ENCODE measurements at regions not wholly inside any gene's neighbourhood (a gene's known extent, or its start where the extent isn't known, plus 50 kb on each side); places are given as distances from the start of the nearest gene placed in this dataset.

DNA sequence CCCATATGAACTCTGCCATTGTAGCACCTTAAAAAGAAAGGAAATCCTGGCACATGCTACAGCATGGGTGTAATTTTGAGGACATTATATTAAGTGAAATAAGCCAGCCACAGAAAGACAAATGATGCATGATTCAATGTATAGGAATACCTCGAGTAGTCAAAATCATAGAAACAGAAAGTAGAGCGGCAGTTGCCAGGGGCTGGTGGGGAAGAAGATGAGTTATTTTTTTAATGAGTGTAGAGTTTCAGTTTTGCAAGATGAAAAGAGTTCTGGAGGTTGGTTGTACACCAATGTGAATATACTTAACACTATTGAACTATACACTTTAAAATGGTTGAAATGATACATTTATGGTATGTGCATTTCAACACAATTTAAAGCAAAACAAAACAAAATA lies 133.0 kb downstream of the ZDHHC21 start:
- no peak for DNase-seq (ENCODE audit: low spot score)
- FAIRE-seq: no peak

DNA sequence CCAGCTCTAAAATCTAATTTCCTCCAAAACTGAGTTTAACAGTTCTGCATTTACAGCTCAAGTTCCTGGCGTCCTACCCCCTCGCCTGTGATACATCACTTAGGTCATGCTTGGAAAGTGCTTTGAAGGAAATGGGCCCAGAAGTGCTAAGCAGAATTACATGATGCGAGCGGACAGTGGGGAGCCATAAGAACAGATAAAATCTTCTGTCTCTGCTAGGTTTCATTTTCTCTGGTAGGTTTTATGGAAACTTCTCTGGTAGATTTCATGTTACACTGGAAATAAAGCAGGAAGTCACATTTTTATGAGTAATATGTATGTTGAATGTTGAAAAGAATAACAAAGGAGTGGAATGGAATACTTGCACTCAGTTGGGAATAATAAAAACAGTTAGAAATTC lies 138.3 kb downstream of the ZDHHC21 start:
- no peak for DNase-seq (ENCODE audit: low spot score)
- FAIRE-seq: no peak

GRCh38 chr9:14547245-14548060 lies 145.8 kb downstream of the ZDHHC21 start:
- FAIRE-seq (no peak), DNase-seq (ENCODE audit: low spot score) (no peak)

- FAIRE-seq: no peak
- no peak for DNase-seq (ENCODE audit: low spot score)
Measured at GRCh38 chr9:14546693-14547092, 146.5 kb downstream of the ZDHHC21 start.

DNA sequence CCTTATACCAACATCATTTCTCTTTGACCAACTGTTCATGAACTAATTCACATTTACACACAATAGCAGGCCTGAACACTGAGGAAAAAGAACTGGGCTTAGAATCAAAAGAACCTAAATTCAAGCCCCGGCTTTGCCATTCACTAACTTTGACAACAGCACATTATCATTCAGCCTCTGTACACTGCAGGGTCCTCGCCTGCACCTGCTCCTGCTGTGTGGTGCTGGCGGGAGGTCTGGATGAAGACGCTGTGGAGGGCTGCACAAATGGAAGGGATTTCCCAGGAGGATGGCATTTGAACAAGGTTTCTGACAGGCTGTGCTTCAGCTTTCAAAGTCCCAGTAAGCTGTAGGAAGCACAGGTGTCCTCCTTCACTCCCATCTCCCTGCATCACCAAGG lies 151.2 kb downstream of the ZDHHC21 start:
- no peak for DNase-seq (ENCODE audit: low spot score)
- no peak for FAIRE-seq

- DNase-seq (ENCODE audit: low spot score) (no peak), FAIRE-seq (no peak)
Measured at GRCh38 chr9:14538526-14538925, 154.7 kb downstream of the ZDHHC21 start.

DNA sequence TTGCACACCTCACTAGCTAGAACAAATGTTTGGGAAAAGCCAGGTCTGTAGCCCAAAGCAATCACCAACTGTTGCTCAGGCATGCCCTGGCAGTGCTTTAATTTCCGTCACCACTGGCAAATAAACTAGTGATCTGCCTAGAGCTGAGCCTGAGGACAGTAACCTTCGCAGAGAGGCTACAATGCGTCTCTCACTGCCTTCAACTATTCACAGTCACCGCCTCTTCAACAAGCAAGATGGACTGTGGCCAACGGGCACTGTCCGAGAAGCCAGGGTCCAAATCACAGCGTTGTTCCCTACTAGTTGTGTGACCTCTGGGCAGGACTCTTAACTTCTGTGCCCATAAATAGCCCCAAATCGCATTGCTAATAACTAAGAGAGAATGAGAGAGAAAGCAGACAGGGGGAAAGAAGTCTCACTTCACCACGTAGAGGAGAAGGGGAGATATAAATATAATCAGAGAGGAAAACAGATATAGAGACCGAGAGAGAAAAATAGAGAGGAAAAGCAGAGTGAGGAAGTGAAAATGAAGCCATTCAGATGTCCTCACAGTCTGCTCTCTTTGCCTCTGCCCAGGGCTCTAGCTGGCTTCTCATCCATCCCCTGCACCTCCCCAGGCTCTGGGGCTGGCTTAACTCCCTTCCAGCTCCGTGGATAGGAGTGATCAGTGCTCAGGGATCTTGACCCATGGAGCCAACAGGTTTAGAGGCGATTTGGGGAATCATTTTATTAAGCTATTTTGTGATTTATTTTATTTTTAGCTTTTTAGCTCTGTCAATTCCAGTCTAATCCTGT lies 157.9 kb downstream of the ZDHHC21 start:
- no peak for DNase-seq (ENCODE audit: low spot score)
- no peak for FAIRE-seq

- FAIRE-seq (no peak), DNase-seq (ENCODE audit: low spot score) (no peak)
Measured at GRCh38 chr9:14533867-14534640, 159.2 kb downstream of the ZDHHC21 start.

DNA sequence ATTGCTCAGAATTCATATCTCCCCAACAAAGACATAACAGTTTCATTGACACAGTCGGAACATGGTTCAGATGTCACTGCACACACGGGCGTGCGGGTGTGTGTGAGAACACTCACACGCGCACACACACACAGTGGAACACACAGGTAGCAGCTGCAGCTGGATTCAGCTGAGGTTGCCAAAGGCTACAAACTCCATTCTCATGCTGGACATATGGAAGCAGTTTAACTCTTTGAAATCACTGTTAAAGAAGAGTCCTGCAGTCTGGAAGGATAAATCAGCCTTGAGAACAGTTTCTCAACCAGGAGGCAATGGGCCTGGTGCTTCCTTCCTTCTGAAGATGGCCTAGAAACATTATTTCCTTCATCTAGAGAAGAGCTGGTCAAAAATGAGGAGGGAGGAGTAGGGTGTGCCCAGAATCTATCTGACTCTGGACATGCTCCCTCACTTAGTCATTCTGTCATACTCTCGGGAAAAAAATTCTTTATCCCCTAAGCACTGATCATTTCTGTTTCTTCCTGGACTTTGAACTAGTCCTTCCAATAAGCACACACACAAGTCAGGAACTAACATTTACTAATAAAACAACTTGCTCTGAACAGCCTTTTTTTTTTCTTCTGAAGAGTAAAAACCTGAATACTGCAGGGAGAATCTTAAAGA lies 160.6 kb downstream of the ZDHHC21 start:
- FAIRE-seq: no peak

DNA sequence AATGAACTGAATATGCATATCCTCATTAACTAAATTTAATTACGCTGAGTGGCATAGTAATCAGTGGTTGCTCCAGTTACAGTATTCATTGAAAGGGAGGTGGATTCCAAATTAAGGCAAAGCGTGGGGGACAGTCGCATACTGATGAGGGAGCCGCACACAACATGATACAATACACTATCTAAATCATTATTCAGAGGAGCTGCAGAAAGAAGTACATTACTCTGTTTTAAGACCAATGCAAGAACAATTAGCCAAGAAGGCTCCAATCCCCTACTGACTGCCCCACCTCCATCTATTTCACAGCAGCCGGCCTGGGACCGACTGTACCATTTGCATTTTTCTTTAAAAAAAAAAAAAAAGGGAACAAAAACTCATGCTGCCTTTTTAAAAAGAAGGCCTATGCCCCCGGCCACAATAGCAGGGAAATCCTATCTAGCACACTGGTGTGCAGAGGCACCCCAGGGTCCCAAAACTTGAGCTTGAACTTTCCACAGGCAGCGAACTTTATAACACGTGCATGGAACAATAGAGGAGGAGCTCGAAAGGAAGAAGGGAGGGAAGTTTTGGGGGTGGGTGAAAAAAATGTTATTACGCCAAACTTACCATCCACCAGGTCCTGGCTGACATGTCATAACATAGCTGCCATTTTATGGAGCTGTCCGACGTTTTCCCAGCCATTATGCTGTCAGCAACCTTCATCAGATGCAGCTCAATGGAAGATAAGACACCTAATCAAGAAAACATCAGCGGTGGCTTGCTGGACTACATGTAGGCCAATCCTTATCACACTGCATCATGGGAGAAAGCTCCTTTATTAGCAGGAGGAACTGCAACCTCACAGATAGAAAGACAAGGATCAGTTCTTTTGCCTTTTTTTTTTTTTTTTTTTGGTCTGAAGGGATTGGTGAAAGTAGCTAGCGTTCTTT lies 161.6 kb downstream of the ZDHHC21 start:
- no peak for FAIRE-seq
- no peak for DNase-seq (ENCODE audit: low spot score)

More for the DNA sequence above, 160.6 kb downstream of the ZDHHC21 start:
- peak; percentile 7 for DNase-seq (ENCODE audit: low spot score)

DNA sequence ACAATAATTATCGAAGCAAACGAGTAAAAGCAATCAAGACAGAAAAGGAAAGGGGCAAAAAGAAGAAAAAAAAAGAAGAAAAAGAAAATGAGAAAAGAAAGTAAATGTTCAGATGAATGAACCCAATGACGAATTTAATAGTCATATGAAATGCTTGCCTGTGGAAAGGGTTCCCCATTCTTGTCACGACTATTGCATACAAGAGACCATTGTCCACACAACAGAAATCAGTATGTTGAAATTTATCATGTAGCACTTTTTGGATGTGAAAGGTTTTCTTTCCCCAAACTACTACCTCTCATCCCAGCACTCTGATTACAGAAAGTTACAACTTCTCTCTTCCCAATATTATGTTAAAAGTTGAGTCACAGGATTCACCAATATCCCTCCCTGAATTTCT lies 162.4 kb downstream of the ZDHHC21 start:
- DNase-seq (ENCODE audit: low spot score) (no peak), FAIRE-seq (no peak)

- no peak for FAIRE-seq
Measured at GRCh38 chr9:14530366-14530765, 162.9 kb downstream of the ZDHHC21 start.

DNA sequence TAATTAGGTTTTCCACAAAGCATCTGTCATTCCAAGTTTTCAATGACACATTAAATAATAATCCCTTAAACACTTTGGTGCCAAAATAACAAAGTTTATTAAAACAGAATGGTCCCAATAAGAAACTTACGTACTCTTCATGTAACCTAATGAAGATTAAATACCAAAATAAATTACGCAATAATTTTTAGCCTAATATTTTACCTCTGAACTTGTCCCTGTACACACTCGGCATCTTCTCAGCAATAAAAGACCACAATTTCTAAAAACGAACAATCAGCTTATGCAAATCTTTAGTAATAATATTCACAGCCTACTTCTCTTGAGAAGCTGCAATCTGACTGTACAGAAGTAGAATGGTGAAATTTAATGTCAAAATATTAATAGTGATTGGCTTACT lies 163.6 kb downstream of the ZDHHC21 start:
- no peak for DNase-seq (ENCODE audit: low spot score)
- no peak for FAIRE-seq

More at GRCh38 chr9:14530366-14530765, 162.9 kb downstream of the ZDHHC21 start:
- DNase-seq (ENCODE audit: low spot score): no peak

DNA sequence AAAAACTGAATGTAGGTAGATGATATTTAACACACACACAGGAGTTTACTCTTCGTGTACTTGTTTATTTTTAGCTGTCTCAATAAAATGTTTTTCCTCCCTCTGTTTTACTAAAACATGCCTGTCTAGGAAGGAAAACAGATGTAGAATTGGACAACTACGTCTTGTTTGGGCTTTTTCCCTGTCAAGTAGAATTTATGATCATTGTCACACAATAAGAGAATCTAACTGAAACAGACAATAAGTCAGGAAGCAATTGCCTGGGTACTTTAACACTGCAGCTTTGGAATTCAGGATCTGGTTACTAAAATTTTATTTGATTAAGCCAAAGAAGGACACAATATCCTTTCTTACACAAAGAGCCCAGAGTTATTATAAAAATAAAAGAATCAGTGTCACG lies 164.2 kb downstream of the ZDHHC21 start:
- FAIRE-seq: no peak

DNA sequence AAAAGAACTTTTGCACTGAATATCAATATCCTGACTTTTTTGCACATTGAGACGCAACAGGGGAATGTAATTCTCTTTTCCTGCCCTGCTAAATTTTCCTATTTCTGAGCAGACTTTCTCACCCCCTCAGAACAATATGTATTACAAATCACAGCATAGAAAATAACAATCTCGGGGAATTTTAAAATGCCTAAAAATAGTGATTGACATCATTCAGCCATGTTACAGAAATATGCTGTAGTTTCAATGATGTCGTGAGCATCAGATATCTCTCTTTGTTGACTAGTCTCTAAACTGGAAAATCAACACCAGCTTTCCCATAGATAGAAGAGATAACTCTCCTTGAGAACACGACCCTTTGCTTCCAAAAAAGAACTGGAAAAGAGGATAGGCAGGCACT lies 166.7 kb downstream of the ZDHHC21 start:
- DNase-seq (ENCODE audit: low spot score) (no peak), FAIRE-seq (no peak)

More for the DNA sequence above, 164.2 kb downstream of the ZDHHC21 start:
- no peak for DNase-seq (ENCODE audit: low spot score)

- DNase-seq (ENCODE audit: low spot score) (no peak), FAIRE-seq (no peak)
Measured at GRCh38 chr9:14525856-14526255, 167.4 kb downstream of the ZDHHC21 start.

DNA sequence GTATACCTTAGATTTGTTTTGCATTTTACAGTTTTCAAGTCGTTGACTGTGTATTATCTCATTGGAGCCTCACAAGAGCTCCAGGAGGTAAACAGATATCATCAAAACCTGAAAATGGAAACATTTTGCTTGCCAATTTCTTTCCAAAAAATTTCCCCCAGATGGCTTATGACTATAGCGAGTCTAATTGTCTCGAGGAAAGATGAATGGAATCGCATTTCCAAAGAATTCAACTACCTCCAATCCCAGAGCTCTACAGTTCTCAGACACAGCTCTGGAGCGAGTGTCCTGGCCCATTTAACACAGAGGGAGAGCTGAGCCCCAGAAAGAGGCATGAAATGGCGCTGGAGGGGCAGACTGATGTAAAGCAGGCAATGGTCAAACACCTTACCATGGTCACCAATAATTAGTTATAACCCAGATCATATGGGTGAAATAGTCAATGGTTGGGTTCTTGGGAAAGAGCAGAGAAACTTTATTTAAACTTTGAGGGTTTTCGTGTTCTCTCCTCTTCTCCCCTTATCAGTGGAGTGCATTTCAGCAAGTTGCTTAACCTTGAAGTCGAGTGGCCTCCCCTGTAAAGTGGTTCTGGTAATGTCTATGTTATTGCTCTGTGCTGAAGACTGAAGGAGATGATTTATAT lies 168.2 kb downstream of the ZDHHC21 start:
- FAIRE-seq: no peak
- DNase-seq (ENCODE audit: low spot score): no peak

- no peak for FAIRE-seq
- DNase-seq (ENCODE audit: low spot score): no peak
Measured at GRCh38 chr9:14523545-14523944, 169.7 kb downstream of the ZDHHC21 start.

DNA sequence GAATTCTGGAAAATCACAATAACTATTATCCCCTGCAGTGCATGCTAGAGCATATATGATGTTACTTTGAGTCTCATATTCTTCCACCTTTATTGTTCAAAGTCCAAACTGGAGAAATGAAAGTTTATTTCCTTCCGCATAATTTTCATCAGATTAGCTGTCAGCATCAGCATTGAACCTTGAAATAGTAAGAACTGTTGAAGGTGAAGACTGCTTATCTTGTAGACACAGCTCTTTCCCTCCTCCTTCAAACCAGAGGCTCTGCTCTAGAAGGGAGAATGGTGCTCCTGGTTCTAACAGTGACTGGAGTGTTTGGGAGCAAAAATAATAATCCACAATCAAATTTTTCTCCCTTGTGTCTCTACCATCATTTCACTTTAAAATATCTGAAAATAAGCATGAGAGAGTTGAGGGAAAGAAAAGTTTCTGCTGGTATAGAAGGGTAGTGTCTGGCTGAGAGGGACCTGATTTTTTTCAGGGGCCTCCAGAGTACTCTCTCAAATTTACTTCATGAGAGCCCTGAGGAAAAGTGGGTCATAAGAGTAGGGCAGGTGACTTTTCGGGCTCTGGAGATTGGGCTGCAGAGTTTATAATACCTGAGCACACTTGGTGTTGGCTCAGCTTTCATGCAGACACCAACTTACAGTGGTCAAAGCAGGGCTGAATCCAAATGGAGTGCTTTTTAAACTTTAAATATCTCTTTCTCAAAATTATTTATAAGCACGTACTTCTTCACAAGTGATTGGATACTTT lies 170.4 kb downstream of the ZDHHC21 start:
- DNase-seq (ENCODE audit: low spot score) (no peak), FAIRE-seq (no peak)
